Right kidney (tissue), 1 donor: ENCODE measurements at regions not wholly inside any gene's neighbourhood (a gene's known extent, or its start where the extent isn't known, plus 50 kb on each side); places are given as distances from the start of the nearest gene placed in this dataset.
A peak's percentile ranks its signal among the peaks of the same experiment; 100 is the strongest.

Experiments used
- DNase-seq: peaks from one replicate; pipeline ENCODE4 v3.0.0-alpha.2; 2016

- DNase-seq, result no peak
Measured at GRCh38 chr16:50469121-50469743, 79.0 kb upstream of the NKD1 start.

- no peak for DNase-seq
Measured at GRCh38 chr16:50468749-50469078, 79.5 kb upstream of the NKD1 start.

GRCh38 chr16:50467943-50468748 lies 80.0 kb upstream of the NKD1 start:
- peak; percentile 64 for DNase-seq

- no peak for DNase-seq
Measured at GRCh38 chr16:50467559-50467942, 80.6 kb upstream of the NKD1 start.

- DNase-seq, result no peak
Measured at GRCh38 chr16:50466170-50466569, 82.0 kb upstream of the NKD1 start.

- no peak for DNase-seq
Measured at GRCh38 chr16:50464325-50465290, 83.6 kb upstream of the NKD1 start.

- no peak for DNase-seq
Measured at GRCh38 chr16:50463581-50464324, 84.4 kb upstream of the NKD1 start.

- no peak for DNase-seq
Measured at GRCh38 chr16:50462793-50463507, 85.2 kb upstream of the NKD1 start.

- DNase-seq, result no peak
Measured at GRCh38 chr16:50461400-50461760, 86.8 kb upstream of the NKD1 start.

- no peak for DNase-seq
Measured at GRCh38 chr16:50460538-50461399, 87.4 kb upstream of the NKD1 start.

GRCh38 chr16:50459496-50460080 lies 88.6 kb upstream of the NKD1 start:
- DNase-seq, result no peak

GRCh38 chr16:50458667-50459495 lies 89.3 kb upstream of the NKD1 start:
- no peak for DNase-seq

- no peak for DNase-seq
Measured at GRCh38 chr16:50457979-50458491, 89.2 kb upstream of the BRD7 start.

GRCh38 chr16:50457423-50457822 lies 88.6 kb upstream of the BRD7 start:
- DNase-seq, result no peak

- no peak for DNase-seq
Measured at GRCh38 chr16:50455288-50455845, 86.6 kb upstream of the BRD7 start.

GRCh38 chr16:50453446-50453845 lies 84.7 kb upstream of the BRD7 start:
- DNase-seq, result no peak

- DNase-seq, result no peak
Measured at GRCh38 chr16:50451951-50452508, 83.2 kb upstream of the BRD7 start.

- DNase-seq, result no peak
Measured at GRCh38 chr16:50450957-50451356, 82.2 kb upstream of the BRD7 start.
